ENCODE measurements at regions not wholly inside any gene's neighbourhood (a gene's known extent, or its start where the extent isn't known, plus 50 kb on each side); places are given as distances from the start of the nearest gene placed in this dataset.

GRCh38 chr7:12481722-12482121, 78.1 kb upstream of the VWDE start:
- TF ChIP-seq POLR2A (IDR thresholded peaks at IDR 0.05): no peak
- no peak for TF ChIP-seq CTCF (IDR thresholded peaks at IDR 0.05)
- no peak for TF ChIP-seq POLR2AphosphoS5 (IDR thresholded peaks at IDR 0.05)

All from stomach (tissue), 4 donors.